Astrocyte (in vitro differentiated cells and primary cell): ENCODE measurements at regions not wholly inside any gene's neighbourhood (a gene's known extent, or its start where the extent isn't known, plus 50 kb on each side); places are given as distances from the start of the nearest gene placed in this dataset.

Experiments used
- DNase-seq: peaks from one replicate; pipeline ENCODE4 v3.0.0-alpha.2; 2010; ENCODE audit warnings: low read depth
- FAIRE-seq: peaks from 2 replicates; lab custom pipeline; 2011; peaks lifted over from hg19 to GRCh38; lab: Jason Lieb, UNC
- H2AFZ ChIP-seq: 2 replicates; pipeline ENCODE4 v1.6.0; 2012; ENCODE audit warnings: low read depth, low read length, inconsistent platforms
- H3K27ac ChIP-seq: 2 replicates; pipeline ENCODE4 v1.5.1; 2011; ENCODE audit warnings: low read depth, low read length, inconsistent platforms
- H3K27me3 ChIP-seq: 2 replicates; pipeline ENCODE4 v1.6.0; 2011; ENCODE audit warnings: low read length, inconsistent platforms; ENCODE audit not compliant: insufficient read depth
- H3K36me3 ChIP-seq: 2 replicates; pipeline ENCODE4 v1.5.1; 2011; ENCODE audit warnings: low read length, inconsistent platforms; ENCODE audit not compliant: insufficient read depth
- H3K4me1 ChIP-seq: 2 replicates; pipeline ENCODE4 v1.5.1; 2011; ENCODE audit warnings: low read length, inconsistent platforms; ENCODE audit not compliant: insufficient read depth
- H3K4me2 ChIP-seq: 2 replicates; pipeline ENCODE4 v1.6.0; 2012; ENCODE audit warnings: low read length, inconsistent platforms
- H3K4me3 ChIP-seq: 2 replicates; pipeline ENCODE4 v1.5.1; 2011; ENCODE audit warnings: low read depth, mild to moderate bottlenecking, low read length, inconsistent platforms; ENCODE audit not compliant: insufficient read depth
- H3K79me2 ChIP-seq: 2 replicates; pipeline ENCODE4 v1.6.0; 2012; ENCODE audit warnings: mild to moderate bottlenecking, low read length, inconsistent platforms; ENCODE audit not compliant: insufficient read depth
- H3K9ac ChIP-seq: 2 replicates; pipeline ENCODE4 v1.6.0; 2012; ENCODE audit warnings: mild to moderate bottlenecking, low read length, inconsistent platforms
- H3K9me3 ChIP-seq: 2 replicates; pipeline ENCODE4 v1.5.1; 2012; ENCODE audit warnings: low read depth, mild to moderate bottlenecking, low read length, inconsistent platforms; ENCODE audit not compliant: insufficient read depth
- H4K20me1 ChIP-seq: 2 replicates; pipeline ENCODE4 v1.6.0; 2012; ENCODE audit warnings: low read length, inconsistent platforms; ENCODE audit not compliant: insufficient read depth
- H3K27ac Mint-ChIP-seq: one replicate; pipeline ENCODE4 v1.8.0; 2021; ENCODE audit warnings: mild to moderate bottlenecking, mixed read lengths; ENCODE audit not compliant: unreplicated experiment
- H3K27me3 Mint-ChIP-seq: one replicate; pipeline ENCODE4 v1.8.0; 2021; ENCODE audit warnings: low read depth, mixed read lengths; ENCODE audit not compliant: unreplicated experiment
- H3K36me3 Mint-ChIP-seq: one replicate; pipeline ENCODE4 v1.8.0; 2021; ENCODE audit warnings: low read depth, mixed read lengths; ENCODE audit not compliant: unreplicated experiment
- H3K4me1 Mint-ChIP-seq: one replicate; pipeline ENCODE4 v1.8.0; 2021; ENCODE audit warnings: low read depth, mixed read lengths; ENCODE audit not compliant: unreplicated experiment
- H3K4me3 Mint-ChIP-seq: one replicate; pipeline ENCODE4 v1.8.0; 2021; ENCODE audit warnings: mild to moderate bottlenecking, moderate library complexity, mixed read lengths; ENCODE audit not compliant: unreplicated experiment
- H3K9me3 Mint-ChIP-seq: one replicate; pipeline ENCODE4 v1.8.0; 2021; ENCODE audit warnings: mild to moderate bottlenecking, mixed read lengths; ENCODE audit not compliant: unreplicated experiment
- CTCF ChIP-seq: IDR thresholded peaks from 2 replicates; pipeline ENCODE4 v1.5.1; 2011; ENCODE audit warnings: low read depth, mild to moderate bottlenecking, inconsistent platforms, low read length, moderate library complexity; ENCODE audit not compliant: insufficient read depth
- EZH2 ChIP-seq: IDR thresholded peaks from 2 replicates; pipeline ENCODE4 v1.6.1; 2012; ENCODE audit warnings: mild to moderate bottlenecking, low read length, inconsistent platforms; ENCODE audit not compliant: insufficient read depth

- Mint-ChIP-seq H3K4me3 (no peak overlapping the region), H3K27ac (no peak overlapping the region), H3K36me3 (no peaks in the 10 kb centered on the region), H3K9me3 (peaks cover 5% of the 10 kb centered on the region), H3K4me1 (peaks cover 4% of the 10 kb centered on the region), H3K27me3 (no peaks in the 10 kb centered on the region)
- Histone ChIP-seq H3K27ac (no peak overlapping the region), H3K9ac (no peak overlapping the region), H3K79me2 (no peaks in the 10 kb centered on the region), H4K20me1 (no peaks in the 10 kb centered on the region), H3K27me3 (no peaks in the 10 kb centered on the region), H2AFZ (no peak overlapping the region), H3K9me3 (peaks cover 14% of the 10 kb centered on the region), H3K36me3 (no peaks in the 10 kb centered on the region), H3K4me3 (no peak overlapping the region), H3K4me1 (no peaks in the 10 kb centered on the region), H3K4me2 (no peak overlapping the region)
- no peak for DNase-seq
- FAIRE-seq, result no peak
- TF ChIP-seq EZH2, result no peak
- no peak for TF ChIP-seq CTCF
These were observed 166.8 kb downstream of the ANKRD30B start for GRCh38 chr18:14914771-14915170.

GRCh38 chr18:14916181-14916580 is 168.2 kb downstream of the ANKRD30B start:
- Histone ChIP-seq H2AFZ (no peak overlapping the region), H3K9ac (no peak overlapping the region), H3K4me3 (no peak overlapping the region), H3K4me1 (no peaks in the 10 kb centered on the region), H3K27me3 (no peaks in the 10 kb centered on the region), H3K9me3 (peaks cover 20% of the 10 kb centered on the region), H3K36me3 (no peaks in the 10 kb centered on the region), H3K4me2 (no peak overlapping the region), H4K20me1 (no peaks in the 10 kb centered on the region), H3K79me2 (no peaks in the 10 kb centered on the region), H3K27ac (no peak overlapping the region)
- FAIRE-seq (no peak), DNase-seq (no peak)
- Mint-ChIP-seq H3K27me3 (no peaks in the 10 kb centered on the region), H3K36me3 (no peaks in the 10 kb centered on the region), H3K27ac (no peak overlapping the region), H3K4me3 (no peak overlapping the region), H3K4me1 (peaks cover 4% of the 10 kb centered on the region), H3K9me3 (peaks cover 5% of the 10 kb centered on the region)
- no peak for TF ChIP-seq EZH2
- no peak for TF ChIP-seq CTCF

- no peak for TF ChIP-seq EZH2
- TF ChIP-seq CTCF, result no peak
- DNase-seq (no peak), FAIRE-seq (no peak)
These were observed 168.9 kb downstream of the ANKRD30B start for GRCh38 chr18:14916851-14917250.

More at GRCh38 chr18:14916851-14917250, 168.9 kb downstream of the ANKRD30B start:
- Histone ChIP-seq H3K4me2 (no peak overlapping the region), H3K27ac (no peak overlapping the region), H3K9ac (no peak overlapping the region), H3K36me3 (no peaks in the 10 kb centered on the region), H3K4me3 (no peak overlapping the region), H3K4me1 (no peaks in the 10 kb centered on the region), H3K79me2 (no peaks in the 10 kb centered on the region), H3K9me3 (peaks cover 20% of the 10 kb centered on the region), H4K20me1 (no peaks in the 10 kb centered on the region), H2AFZ (no peak overlapping the region), H3K27me3 (no peaks in the 10 kb centered on the region)
- H3K9me3 Mint-ChIP-seq, result peaks cover 6% of the 10 kb centered on the region
- H3K27ac Mint-ChIP-seq, result no peak overlapping the region
- H3K36me3 Mint-ChIP-seq, result no peaks in the 10 kb centered on the region
- peaks cover 4% of the 10 kb centered on the region for H3K4me1 Mint-ChIP-seq
- no peaks in the 10 kb centered on the region for H3K27me3 Mint-ChIP-seq
- H3K4me3 Mint-ChIP-seq, result no peak overlapping the region
